Left ventricle myocardium inferior (tissue), 1 donor: ENCODE measurements at regions not wholly inside any gene's neighbourhood (a gene's known extent, or its start where the extent isn't known, plus 50 kb on each side); places are given as distances from the start of the nearest gene placed in this dataset.

Experiments used
- DNase-seq: peaks from one replicate; pipeline ENCODE4 v3.0.0-alpha.2; 2020
- H3K27ac ChIP-seq: fragments of 200-600 bp; replicated peaks from 2 replicates; pipeline ENCODE4 v1.8.0; 2021
- H3K27me3 ChIP-seq: fragments of 200-600 bp; 2 replicates; pipeline ENCODE4 v1.8.0; 2021; ENCODE audit warnings: low read depth
- H3K36me3 ChIP-seq: fragments of 200-600 bp; 2 replicates; pipeline ENCODE4 v1.8.0; 2021
- H3K4me1 ChIP-seq: fragments of 200-600 bp; 2 replicates; pipeline ENCODE4 v1.8.0; 2021
- H3K4me3 ChIP-seq: fragments of 200-600 bp; 2 replicates; pipeline ENCODE4 v1.8.0; 2021; ENCODE audit warnings: mild to moderate bottlenecking, moderate library complexity
- H3K9me3 ChIP-seq: fragments of 200-600 bp; replicated peaks from 2 replicates; pipeline ENCODE4 v1.8.0; 2021
- intact Hi-C: fragments of 100-400 bp; cut with micrococcal nuclease; formaldehyde crosslinking; loops from one replicate; pipeline ENCODE4 v1.11.0; 2022
- TF ChIP-seq, protein P1 (sequence below): fragments of 200-600 bp; IDR thresholded peaks from 2 replicates; pipeline ENCODE4 v1.8.0; 2021; ENCODE audit warnings: antibody characterized with exemption, mild to moderate bottlenecking, borderline replicate concordance
- donor health status: DM: no; HTN: yes; CAD: no; lungs with severe emphysema.

DNA sequence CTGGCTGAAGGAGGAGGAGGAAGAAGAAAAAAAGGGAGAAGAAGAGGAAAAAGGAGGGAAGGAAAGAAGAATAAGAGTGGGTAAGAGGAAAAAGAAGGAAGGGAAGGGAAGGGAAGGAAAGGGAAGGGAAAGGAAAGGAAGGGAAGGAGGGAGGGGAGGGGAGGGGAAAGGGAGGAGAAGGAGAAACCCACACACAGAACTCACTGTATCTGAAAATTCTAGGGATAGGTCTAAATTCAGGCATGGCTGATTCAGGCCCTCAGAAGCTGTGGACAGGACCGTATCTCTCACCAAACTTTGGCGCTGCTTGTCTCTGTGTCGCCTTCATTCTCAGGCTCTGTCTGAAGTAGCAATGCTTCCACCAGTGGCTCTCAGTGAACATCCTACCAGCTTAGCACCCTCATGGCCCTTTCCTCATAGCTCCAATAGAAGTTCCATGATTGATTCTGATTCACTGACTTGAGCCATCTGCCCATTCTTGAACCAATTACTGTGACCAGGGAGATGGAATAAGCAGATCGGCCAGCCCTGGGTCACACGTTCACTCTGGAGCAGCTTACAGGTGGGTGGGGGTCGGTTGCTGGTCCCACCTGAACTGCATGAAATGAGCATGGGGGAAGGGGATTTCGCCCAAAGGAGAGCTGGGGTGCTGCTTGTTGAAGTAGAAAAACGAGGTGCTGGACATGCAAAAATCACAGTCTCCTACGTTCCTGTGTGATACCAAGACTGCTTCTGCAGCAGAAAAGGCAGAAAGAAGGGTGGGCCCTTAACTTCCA lies 59.7 kb downstream of the TTC32 start:
- TF ChIP-seq, protein P1, sequence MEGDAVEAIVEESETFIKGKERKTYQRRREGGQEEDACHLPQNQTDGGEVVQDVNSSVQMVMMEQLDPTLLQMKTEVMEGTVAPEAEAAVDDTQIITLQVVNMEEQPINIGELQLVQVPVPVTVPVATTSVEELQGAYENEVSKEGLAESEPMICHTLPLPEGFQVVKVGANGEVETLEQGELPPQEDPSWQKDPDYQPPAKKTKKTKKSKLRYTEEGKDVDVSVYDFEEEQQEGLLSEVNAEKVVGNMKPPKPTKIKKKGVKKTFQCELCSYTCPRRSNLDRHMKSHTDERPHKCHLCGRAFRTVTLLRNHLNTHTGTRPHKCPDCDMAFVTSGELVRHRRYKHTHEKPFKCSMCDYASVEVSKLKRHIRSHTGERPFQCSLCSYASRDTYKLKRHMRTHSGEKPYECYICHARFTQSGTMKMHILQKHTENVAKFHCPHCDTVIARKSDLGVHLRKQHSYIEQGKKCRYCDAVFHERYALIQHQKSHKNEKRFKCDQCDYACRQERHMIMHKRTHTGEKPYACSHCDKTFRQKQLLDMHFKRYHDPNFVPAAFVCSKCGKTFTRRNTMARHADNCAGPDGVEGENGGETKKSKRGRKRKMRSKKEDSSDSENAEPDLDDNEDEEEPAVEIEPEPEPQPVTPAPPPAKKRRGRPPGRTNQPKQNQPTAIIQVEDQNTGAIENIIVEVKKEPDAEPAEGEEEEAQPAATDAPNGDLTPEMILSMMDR, result no peak
- Histone ChIP-seq H3K4me1 (no peaks in the 10 kb centered on the region), H3K9me3 (no peaks in the 10 kb centered on the region), H3K4me3 (no peak overlapping the region), H3K36me3 (no peaks in the 10 kb centered on the region), H3K27ac (no peak overlapping the region), H3K27me3 (peaks cover 17% of the 10 kb centered on the region)
- intact Hi-C loops, result no loop called here
- DNase-seq, result no peak

DNA sequence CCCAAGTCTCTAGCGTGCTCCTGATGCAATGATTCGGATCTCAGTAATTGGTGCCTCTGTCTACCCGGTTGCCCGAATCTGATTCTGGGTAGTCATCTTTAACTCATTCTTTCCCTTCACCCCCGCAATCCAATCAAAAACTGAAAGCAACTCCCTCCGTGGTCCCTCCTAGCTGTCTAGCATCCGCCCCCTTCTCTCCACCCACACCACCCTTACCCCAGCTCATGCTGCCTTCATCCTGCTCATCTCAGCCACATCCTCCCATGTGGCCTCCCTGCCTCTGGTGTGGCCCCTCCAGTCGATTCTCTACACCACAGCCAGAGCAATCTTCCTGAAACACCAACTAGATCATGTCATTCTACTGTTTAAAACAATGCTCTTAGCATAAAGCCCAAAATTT lies 62.3 kb downstream of the TTC32 start:
- H3K4me3 ChIP-seq, result no peak overlapping the region
- no peak for DNase-seq
- TF ChIP-seq, protein P1, result no peak
- H3K36me3 ChIP-seq, result no peaks in the 10 kb centered on the region
- H3K27me3 ChIP-seq, result peaks cover 11% of the 10 kb centered on the region
- H3K27ac ChIP-seq, result no peak overlapping the region
- H3K9me3 ChIP-seq, result no peaks in the 10 kb centered on the region
- intact Hi-C loops, result no loop called here
- H3K4me1 ChIP-seq, result peaks cover 12% of the 10 kb centered on the region

DNA sequence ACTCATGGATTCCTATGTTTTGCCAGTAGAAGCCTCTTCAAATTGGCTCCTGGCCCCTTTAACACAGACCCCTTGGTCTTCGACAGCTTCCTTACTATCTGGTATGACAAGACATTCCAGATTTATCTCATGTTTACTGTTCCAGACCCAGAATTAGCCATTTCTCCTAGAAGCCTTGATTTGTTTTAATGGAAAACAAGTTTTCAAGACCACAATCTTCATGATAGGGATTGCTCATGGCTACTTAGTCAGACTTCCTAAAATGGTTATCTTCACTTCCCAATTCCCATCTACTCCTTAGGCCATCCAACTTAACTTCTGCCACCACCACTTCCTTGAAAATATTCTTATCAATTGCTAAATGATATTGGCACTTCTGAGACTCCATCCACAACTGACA lies 63.2 kb downstream of the TTC32 start:
- H3K27me3 ChIP-seq, result peaks cover 11% of the 10 kb centered on the region
- H3K4me3 ChIP-seq, result no peak overlapping the region
- H3K4me1 ChIP-seq, result peaks cover 12% of the 10 kb centered on the region
- H3K27ac ChIP-seq, result no peak overlapping the region
- DNase-seq, result no peak
- TF ChIP-seq, protein P1, result no peak
- intact Hi-C loops, result no loop called here
- H3K36me3 ChIP-seq, result no peaks in the 10 kb centered on the region
- H3K9me3 ChIP-seq, result no peaks in the 10 kb centered on the region

DNA sequence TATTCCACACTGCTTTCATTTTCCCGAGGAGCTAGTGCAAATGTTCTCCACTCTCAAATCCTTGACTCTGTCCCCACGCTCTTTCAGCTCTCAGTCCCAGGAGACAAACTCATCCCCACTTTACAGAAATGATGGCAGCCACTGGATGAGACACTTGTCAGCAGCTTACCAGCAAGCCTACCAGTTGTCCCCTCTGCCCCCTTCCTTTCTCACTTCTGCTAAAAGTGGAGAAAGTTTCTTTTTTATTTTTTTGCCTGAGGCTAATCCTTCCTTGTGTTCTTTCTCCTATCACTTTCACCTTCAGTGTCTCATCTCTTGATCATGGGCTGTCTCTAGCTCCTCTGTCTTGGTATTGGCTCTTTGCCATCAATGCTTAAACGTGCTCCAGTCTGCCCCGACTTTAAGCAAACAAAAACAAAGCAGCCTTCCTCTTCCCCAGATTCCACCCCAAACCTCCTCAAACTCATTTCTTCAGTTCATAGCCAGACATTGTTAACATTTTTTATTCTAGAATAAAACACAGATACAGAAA lies 64.5 kb downstream of the TTC32 start:
- H3K9me3 ChIP-seq, result no peaks in the 10 kb centered on the region
- no peak overlapping the region for H3K4me3 ChIP-seq
- no peak for DNase-seq
- intact Hi-C loops, result no loop called here
- peaks cover 11% of the 10 kb centered on the region for H3K27me3 ChIP-seq
- no peak overlapping the region for H3K27ac ChIP-seq
- H3K36me3 ChIP-seq, result no peaks in the 10 kb centered on the region
- TF ChIP-seq, protein P1, result no peak
- H3K4me1 ChIP-seq, result peaks cover 12% of the 10 kb centered on the region

DNA sequence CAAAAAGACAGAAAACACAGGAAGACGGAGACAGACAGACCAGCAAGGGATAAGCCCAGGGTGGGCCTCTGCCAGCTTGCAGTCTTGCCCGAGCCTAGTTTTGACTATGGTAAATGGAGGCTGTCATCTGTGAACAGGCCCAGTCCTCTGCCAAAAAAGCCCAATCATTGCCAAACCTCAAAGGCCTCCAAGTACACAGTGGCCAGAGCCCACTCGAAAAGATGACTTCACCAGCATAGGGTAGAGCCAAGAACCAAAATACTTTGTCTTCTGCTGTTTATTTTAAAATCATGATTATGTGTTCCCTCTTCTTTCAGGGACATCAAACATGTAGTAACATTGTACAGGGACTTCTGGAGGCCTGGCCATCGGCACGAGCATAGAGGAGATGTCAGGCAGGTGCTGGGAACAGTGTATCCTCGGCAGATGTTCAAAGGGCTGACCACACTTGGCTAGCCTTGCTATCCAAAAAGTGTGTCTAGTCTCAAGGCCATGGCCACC lies 66.0 kb downstream of the TTC32 start:
- no peak overlapping the region for H3K27ac ChIP-seq
- no peaks in the 10 kb centered on the region for H3K36me3 ChIP-seq
- no peaks in the 10 kb centered on the region for H3K9me3 ChIP-seq
- intact Hi-C loops, result no loop called here
- H3K27me3 ChIP-seq, result peaks cover 7% of the 10 kb centered on the region
- TF ChIP-seq, protein P1, result no peak
- no peak for DNase-seq
- peaks cover 12% of the 10 kb centered on the region for H3K4me1 ChIP-seq
- H3K4me3 ChIP-seq, result no peak overlapping the region
